ENCODE measurements at regions not wholly inside any gene's neighbourhood (a gene's known extent, or its start where the extent isn't known, plus 50 kb on each side); places are given as distances from the start of the nearest gene placed in this dataset.

DNA sequence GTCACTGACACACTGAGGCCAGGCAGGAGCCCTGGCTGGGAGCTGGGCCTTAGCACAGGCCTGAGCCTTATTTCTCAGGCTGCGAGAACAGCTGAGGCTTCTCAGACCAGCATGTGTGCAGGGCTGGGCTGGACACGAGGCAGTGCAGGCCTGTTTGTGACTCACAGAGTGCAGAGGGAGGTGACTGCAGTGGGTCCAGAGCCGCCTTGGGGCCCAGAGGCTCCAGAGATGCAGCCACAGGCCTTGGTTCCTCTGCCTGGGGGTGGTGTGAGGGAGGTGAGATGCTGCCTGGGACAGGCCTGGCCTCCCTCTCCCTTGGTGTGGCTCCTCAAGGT, 61.2 kb upstream of the ETV3 start (continued):
- TF ChIP-seq, protein P1, sequence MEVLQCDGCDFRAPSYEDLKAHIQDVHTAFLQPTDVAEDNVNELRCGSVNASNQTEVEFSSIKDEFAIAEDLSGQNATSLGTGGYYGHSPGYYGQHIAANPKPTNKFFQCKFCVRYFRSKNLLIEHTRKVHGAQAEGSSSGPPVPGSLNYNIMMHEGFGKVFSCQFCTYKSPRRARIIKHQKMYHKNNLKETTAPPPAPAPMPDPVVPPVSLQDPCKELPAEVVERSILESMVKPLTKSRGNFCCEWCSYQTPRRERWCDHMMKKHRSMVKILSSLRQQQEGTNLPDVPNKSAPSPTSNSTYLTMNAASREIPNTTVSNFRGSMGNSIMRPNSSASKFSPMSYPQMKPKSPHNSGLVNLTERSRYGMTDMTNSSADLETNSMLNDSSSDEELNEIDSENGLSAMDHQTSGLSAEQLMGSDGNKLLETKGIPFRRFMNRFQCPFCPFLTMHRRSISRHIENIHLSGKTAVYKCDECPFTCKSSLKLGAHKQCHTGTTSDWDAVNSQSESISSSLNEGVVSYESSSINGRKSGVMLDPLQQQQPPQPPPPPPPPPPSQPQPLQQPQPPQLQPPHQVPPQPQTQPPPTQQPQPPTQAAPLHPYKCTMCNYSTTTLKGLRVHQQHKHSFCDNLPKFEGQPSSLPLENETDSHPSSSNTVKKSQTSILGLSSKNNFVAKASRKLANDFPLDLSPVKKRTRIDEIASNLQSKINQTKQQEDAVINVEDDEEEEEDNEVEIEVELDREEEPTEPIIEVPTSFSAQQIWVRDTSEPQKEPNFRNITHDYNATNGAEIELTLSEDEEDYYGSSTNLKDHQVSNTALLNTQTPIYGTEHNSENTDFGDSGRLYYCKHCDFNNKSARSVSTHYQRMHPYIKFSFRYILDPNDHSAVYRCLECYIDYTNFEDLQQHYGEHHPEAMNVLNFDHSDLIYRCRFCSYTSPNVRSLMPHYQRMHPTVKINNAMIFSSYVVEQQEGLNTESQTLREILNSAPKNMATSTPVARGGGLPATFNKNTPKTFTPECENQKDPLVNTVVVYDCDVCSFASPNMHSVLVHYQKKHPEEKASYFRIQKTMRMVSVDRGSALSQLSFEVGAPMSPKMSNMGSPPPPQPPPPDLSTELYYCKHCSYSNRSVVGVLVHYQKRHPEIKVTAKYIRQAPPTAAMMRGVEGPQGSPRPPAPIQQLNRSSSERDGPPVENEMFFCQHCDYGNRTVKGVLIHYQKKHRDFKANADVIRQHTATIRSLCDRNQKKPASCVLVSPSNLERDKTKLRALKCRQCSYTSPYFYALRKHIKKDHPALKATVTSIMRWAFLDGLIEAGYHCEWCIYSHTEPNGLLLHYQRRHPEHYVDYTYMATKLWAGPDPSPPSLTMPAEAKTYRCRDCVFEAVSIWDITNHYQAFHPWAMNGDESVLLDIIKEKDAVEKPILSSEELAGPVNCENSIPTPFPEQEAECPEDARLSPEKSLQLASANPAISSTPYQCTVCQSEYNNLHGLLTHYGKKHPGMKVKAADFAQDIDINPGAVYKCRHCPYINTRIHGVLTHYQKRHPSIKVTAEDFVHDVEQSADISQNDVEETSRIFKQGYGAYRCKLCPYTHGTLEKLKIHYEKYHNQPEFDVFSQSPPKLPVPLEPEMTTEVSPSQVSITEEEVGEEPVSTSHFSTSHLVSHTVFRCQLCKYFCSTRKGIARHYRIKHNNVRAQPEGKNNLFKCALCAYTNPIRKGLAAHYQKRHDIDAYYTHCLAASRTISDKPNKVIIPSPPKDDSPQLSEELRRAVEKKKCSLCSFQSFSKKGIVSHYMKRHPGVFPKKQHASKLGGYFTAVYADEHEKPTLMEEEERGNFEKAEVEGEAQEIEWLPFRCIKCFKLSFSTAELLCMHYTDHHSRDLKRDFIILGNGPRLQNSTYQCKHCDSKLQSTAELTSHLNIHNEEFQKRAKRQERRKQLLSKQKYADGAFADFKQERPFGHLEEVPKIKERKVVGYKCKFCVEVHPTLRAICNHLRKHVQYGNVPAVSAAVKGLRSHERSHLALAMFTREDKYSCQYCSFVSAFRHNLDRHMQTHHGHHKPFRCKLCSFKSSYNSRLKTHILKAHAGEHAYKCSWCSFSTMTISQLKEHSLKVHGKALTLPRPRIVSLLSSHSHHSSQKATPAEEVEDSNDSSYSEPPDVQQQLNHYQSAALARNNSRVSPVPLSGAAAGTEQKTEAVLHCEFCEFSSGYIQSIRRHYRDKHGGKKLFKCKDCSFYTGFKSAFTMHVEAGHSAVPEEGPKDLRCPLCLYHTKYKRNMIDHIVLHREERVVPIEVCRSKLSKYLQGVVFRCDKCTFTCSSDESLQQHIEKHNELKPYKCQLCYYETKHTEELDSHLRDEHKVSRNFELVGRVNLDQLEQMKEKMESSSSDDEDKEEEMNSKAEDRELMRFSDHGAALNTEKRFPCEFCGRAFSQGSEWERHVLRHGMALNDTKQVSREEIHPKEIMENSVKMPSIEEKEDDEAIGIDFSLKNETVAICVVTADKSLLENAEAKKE (CRISPR knock-in tag; IDR thresholded peaks at IDR 0.05) = no peak
- no peak for TF ChIP-seq ZNF114 (CRISPR knock-in tag; IDR thresholded peaks at IDR 0.05)

DNA sequence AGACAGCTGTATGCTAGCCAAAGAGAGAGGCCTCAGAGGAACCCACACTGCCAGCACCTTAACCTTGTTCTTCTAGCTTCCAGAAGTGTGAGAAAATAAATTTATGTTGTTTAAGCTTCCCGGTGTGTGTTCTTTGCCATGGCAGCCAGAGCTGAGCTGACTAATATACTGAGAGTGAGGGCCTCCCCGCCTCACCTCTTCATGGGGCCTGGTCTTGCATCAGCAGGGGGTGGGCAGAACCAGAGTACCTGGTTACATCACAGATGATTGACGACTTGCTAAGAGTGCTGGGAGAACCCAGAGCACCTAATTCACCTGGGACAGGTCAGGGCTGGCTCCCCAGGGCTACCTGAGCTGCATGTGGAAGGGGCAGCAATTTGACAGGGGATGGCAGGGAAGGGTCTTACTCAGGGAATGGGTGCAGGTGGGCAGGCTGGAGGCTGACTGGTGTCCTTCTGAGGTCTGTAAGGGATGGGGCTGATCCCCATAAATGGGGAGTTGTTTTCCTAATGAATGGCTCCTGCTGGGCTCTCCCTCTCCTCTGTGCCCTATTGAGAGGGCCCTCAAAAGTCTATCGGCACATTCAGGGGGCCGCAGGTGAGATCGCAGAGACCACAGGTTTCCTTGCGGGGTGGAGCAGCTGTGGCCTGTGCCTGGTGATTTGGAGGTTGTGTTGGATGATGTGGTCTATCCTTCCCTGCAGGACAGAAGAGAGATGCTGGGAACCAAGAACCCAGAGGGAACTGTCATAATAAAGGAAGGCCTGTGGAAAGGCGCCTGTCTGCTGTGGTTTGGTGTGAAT, 60.6 kb upstream of the ETV3 start:
- Mint-ChIP-seq H3K27ac (peak overlapping the region; percentile 16; the same call in 1 of the 2 replicates), H3K4me3 (no peak overlapping the region), H3K27me3 (ENCODE audit: insufficient read depth, low read depth, poor library complexity) (peaks cover 2% of the 10 kb centered on the region), H3K36me3 (ENCODE audit: low read depth) (no peaks in the 10 kb centered on the region; the same call in 2 of the 3 replicates), H3K9me3 (no peaks in the 10 kb centered on the region; the same call in 2 of the 3 replicates), H3K4me1 (peaks cover 8% of the 10 kb centered on the region; the same call in 2 of the 3 replicates)
- Histone ChIP-seq H3K79me2 (replicated peaks; ENCODE audit: insufficient read depth) (no peaks in the 10 kb centered on the region), H4K20me1 (replicated peaks; ENCODE audit: insufficient read depth) (no peaks in the 10 kb centered on the region), H3K9me2 (ENCODE audit: insufficient read depth) (peaks cover 2% of the 10 kb centered on the region; the same call in 1 of the 2 replicates), H3K4me2 (no peak overlapping the region), H3K27me3 (ENCODE audit: insufficient read depth) (peaks cover 23% of the 10 kb centered on the region), H3K27ac (ENCODE audit: low read depth) (no peak overlapping the region), H3K4me1 (ENCODE audit: insufficient read depth) (no peaks in the 10 kb centered on the region; the same call in 1 of the 2 replicates), H2AFZ (no peak overlapping the region), H3F3A (replicated peaks; ENCODE audit: low read depth) (no peaks in the 10 kb centered on the region), H3K36me3 (ENCODE audit: insufficient read depth) (no peaks in the 10 kb centered on the region), H3K4me3 (no peak overlapping the region)
- ATAC-seq (no peak), DNase-seq (ENCODE audit: low spot score) (no peak)
- TF ChIP-seq CREB1 (CRISPR knock-in tag; IDR thresholded peaks at IDR 0.05; ENCODE audit: low read depth) (no peak), EZH2phosphoT487 (IDR thresholded peaks at IDR 0.05; ENCODE audit: unreplicated experiment) (no peak)
- TF ChIP-seq, protein P2, sequence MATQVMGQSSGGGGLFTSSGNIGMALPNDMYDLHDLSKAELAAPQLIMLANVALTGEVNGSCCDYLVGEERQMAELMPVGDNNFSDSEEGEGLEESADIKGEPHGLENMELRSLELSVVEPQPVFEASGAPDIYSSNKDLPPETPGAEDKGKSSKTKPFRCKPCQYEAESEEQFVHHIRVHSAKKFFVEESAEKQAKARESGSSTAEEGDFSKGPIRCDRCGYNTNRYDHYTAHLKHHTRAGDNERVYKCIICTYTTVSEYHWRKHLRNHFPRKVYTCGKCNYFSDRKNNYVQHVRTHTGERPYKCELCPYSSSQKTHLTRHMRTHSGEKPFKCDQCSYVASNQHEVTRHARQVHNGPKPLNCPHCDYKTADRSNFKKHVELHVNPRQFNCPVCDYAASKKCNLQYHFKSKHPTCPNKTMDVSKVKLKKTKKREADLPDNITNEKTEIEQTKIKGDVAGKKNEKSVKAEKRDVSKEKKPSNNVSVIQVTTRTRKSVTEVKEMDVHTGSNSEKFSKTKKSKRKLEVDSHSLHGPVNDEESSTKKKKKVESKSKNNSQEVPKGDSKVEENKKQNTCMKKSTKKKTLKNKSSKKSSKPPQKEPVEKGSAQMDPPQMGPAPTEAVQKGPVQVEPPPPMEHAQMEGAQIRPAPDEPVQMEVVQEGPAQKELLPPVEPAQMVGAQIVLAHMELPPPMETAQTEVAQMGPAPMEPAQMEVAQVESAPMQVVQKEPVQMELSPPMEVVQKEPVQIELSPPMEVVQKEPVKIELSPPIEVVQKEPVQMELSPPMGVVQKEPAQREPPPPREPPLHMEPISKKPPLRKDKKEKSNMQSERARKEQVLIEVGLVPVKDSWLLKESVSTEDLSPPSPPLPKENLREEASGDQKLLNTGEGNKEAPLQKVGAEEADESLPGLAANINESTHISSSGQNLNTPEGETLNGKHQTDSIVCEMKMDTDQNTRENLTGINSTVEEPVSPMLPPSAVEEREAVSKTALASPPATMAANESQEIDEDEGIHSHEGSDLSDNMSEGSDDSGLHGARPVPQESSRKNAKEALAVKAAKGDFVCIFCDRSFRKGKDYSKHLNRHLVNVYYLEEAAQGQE (IDR thresholded peaks at IDR 0.05; ENCODE audit: unreplicated experiment) = no peak
- TF ChIP-seq, protein P3, sequence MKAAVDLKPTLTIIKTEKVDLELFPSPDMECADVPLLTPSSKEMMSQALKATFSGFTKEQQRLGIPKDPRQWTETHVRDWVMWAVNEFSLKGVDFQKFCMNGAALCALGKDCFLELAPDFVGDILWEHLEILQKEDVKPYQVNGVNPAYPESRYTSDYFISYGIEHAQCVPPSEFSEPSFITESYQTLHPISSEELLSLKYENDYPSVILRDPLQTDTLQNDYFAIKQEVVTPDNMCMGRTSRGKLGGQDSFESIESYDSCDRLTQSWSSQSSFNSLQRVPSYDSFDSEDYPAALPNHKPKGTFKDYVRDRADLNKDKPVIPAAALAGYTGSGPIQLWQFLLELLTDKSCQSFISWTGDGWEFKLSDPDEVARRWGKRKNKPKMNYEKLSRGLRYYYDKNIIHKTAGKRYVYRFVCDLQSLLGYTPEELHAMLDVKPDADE (IDR thresholded peaks at IDR 0.05) = no peak
- TF ChIP-seq, protein P4, sequence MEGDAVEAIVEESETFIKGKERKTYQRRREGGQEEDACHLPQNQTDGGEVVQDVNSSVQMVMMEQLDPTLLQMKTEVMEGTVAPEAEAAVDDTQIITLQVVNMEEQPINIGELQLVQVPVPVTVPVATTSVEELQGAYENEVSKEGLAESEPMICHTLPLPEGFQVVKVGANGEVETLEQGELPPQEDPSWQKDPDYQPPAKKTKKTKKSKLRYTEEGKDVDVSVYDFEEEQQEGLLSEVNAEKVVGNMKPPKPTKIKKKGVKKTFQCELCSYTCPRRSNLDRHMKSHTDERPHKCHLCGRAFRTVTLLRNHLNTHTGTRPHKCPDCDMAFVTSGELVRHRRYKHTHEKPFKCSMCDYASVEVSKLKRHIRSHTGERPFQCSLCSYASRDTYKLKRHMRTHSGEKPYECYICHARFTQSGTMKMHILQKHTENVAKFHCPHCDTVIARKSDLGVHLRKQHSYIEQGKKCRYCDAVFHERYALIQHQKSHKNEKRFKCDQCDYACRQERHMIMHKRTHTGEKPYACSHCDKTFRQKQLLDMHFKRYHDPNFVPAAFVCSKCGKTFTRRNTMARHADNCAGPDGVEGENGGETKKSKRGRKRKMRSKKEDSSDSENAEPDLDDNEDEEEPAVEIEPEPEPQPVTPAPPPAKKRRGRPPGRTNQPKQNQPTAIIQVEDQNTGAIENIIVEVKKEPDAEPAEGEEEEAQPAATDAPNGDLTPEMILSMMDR (conservative IDR thresholded peaks at IDR 0.05; ENCODE audit: low read depth in 2 of 2) = no peak
